PC-3 (cell line): ENCODE measurements at regions not wholly inside any gene's neighbourhood (a gene's known extent, or its start where the extent isn't known, plus 50 kb on each side); places are given as distances from the start of the nearest gene placed in this dataset.

Experiments used
- CTCF ChIP-seq: fragments of 300-600 bp; sonication (generic); conservative IDR thresholded peaks from 2 replicates; pipeline ENCODE4 v1.5.1; 2017; ENCODE audit warnings: antibody characterized with exemption, low read depth, mild to moderate bottlenecking, low read length
- EZH2 ChIP-seq: fragments of 300-600 bp; sonication (generic); IDR thresholded peaks from one replicate; pipeline ENCODE4 v1.6.1; 2017; ENCODE audit warnings: antibody characterized with exemption, mild to moderate bottlenecking, low read length; ENCODE audit not compliant: unreplicated experiment
- EZH2phosphoT487 ChIP-seq: fragments of 300-600 bp; sonication (generic); IDR thresholded peaks from 2 replicates; pipeline ENCODE4 v1.6.1; 2018; ENCODE audit warnings: mild to moderate bottlenecking, antibody characterized with exemption, low read length, borderline replicate concordance

GRCh38 chr15:39506146-39506545 is 74.7 kb upstream of the THBS1 start:
- no peak for TF ChIP-seq CTCF
- TF ChIP-seq EZH2: no peak
- no peak for TF ChIP-seq EZH2phosphoT487
